ENCODE measurements at regions not wholly inside any gene's neighbourhood (a gene's known extent, or its start where the extent isn't known, plus 50 kb on each side); places are given as distances from the start of the nearest gene placed in this dataset.
A peak's percentile ranks its signal among the peaks of the same experiment; 100 is the strongest.

DNA sequence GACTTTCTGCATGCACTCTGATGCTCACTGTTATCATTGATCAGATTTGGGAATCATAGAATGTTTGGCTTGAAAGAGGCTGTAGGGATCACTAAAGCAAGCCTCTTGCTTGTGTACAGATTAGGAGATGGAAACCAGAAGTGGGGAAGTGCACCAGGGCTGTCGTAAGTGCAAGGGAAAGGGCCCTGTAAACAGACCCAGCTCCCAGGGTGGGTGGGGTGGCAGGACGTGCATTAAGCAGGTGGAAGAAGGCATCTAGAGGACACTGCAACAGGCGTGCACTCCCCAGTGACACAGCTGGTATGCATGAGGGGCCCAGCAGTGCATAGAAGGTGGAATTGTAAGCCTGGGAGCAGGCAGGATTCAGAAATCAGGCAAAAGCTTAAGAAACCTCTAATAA, 58.0 kb upstream of the SLC7A14 start:
- H3K27ac ChIP-seq (ENCODE audit: low read length, poor library complexity, severe bottlenecking), result no peak overlapping the region
- no peak overlapping the region for H3K14ac ChIP-seq (ENCODE audit: low read length in 2 of 2)
- no peak overlapping the region for H2BK5ac ChIP-seq (ENCODE audit: low read depth, low read length, poor library complexity, severe bottlenecking)
- no peak overlapping the region for H3K4me2 ChIP-seq (ENCODE audit: low read length, poor library complexity, severe bottlenecking)
- no peaks in the 10 kb centered on the region for H3K4me1 ChIP-seq (ENCODE audit: control insufficient read depth, insufficient read depth, low read depth, low read length)
- DNase-seq, result no peak
- H2BK15ac ChIP-seq (ENCODE audit: low read depth, poor library complexity, severe bottlenecking), result no peak overlapping the region
- H3K18ac ChIP-seq (ENCODE audit: low read depth in 1 of 2, low read length in 2 of 2), result no peak overlapping the region
- no peak overlapping the region for H2AFZ ChIP-seq (ENCODE audit: low read depth, low read length)
- H3K36me3 ChIP-seq (ENCODE audit: control insufficient read depth in 1 of 2, insufficient read depth in 2 of 2, low read depth in 1 of 2, low read length in 2 of 2), result no peaks in the 10 kb centered on the region
- H3K9me3 ChIP-seq (ENCODE audit: control insufficient read depth, low read length), result no peaks in the 10 kb centered on the region
- WGBS, result 68% methylated on average over 3 of the region's 3 CpGs
- no peak overlapping the region for H4K91ac ChIP-seq (ENCODE audit: low read length)
- no peak overlapping the region for H3K23ac ChIP-seq (ENCODE audit: low read length in 2 of 2)
- no peak overlapping the region for H2BK12ac ChIP-seq (ENCODE audit: low read length in 2 of 2)
- H3K4ac ChIP-seq (ENCODE audit: low read depth in 1 of 2, low read length in 2 of 2), result no peak overlapping the region
- no peak overlapping the region for H3K4me3 ChIP-seq (ENCODE audit: insufficient read depth in 1 of 2, low read depth in 1 of 2, low read length in 2 of 2)
- H2AK5ac ChIP-seq (ENCODE audit: low read length, severe bottlenecking), result no peak overlapping the region
- H3K79me1 ChIP-seq (replicated peaks; ENCODE audit: low read length, poor library complexity, severe bottlenecking), result no peaks in the 10 kb centered on the region
- no peak overlapping the region for H2BK120ac ChIP-seq (ENCODE audit: low read depth, low read length)
- H3K27me3 ChIP-seq (ENCODE audit: control insufficient read depth in 1 of 2, insufficient read depth in 1 of 2, low read length in 2 of 2), result no peaks in the 10 kb centered on the region
- H4K8ac ChIP-seq (ENCODE audit: low read length), result no peak overlapping the region
- no peak overlapping the region for H3K9ac ChIP-seq (ENCODE audit: low read length)

- no peak overlapping the region for H3K4me2 ChIP-seq (ENCODE audit: low read length, poor library complexity, severe bottlenecking)
- H3K23ac ChIP-seq (ENCODE audit: low read length in 2 of 2), result no peak overlapping the region
- WGBS, result 86% methylated on average over 3 of the region's 3 CpGs
Observed at GRCh38 chr3:170642882-170643601, 57.2 kb upstream of the SLC7A14 start.

GRCh38 chr3:170641510-170642236, 55.8 kb upstream of the SLC7A14 start:
- no peak overlapping the region for H2AFZ ChIP-seq (ENCODE audit: low read depth, low read length)
- WGBS, result 97% methylated on average over 5 of the region's 5 CpGs
- H3K4me3 ChIP-seq (ENCODE audit: insufficient read depth in 1 of 2, low read depth in 1 of 2, low read length in 2 of 2), result no peak overlapping the region
- H3K79me1 ChIP-seq (replicated peaks; ENCODE audit: low read length, poor library complexity, severe bottlenecking), result no peaks in the 10 kb centered on the region
- no peak overlapping the region for H3K9ac ChIP-seq (ENCODE audit: low read length)
- no peaks in the 10 kb centered on the region for H3K9me3 ChIP-seq (ENCODE audit: control insufficient read depth, low read length)
- peak overlapping the region; percentile 27 for H2BK120ac ChIP-seq (ENCODE audit: low read depth, low read length)
- peak overlapping the region in 1 of 2 experiments; percentile 42 for H2BK12ac ChIP-seq (ENCODE audit: low read length in 2 of 2)
- H3K4ac ChIP-seq (ENCODE audit: low read depth in 1 of 2, low read length in 2 of 2), result peak overlapping the region; percentile 14 to 28
- H3K14ac ChIP-seq (ENCODE audit: low read length in 2 of 2), result no peak overlapping the region
- H3K23ac ChIP-seq (ENCODE audit: low read length in 2 of 2), result no peak overlapping the region
- H3K4me2 ChIP-seq (ENCODE audit: low read length, poor library complexity, severe bottlenecking), result no peak overlapping the region
- H2AK5ac ChIP-seq (ENCODE audit: low read length, severe bottlenecking), result no peak overlapping the region
- H4K91ac ChIP-seq (ENCODE audit: low read length), result peak overlapping the region; percentile 76
- no peaks in the 10 kb centered on the region for H3K36me3 ChIP-seq (ENCODE audit: control insufficient read depth in 1 of 2, insufficient read depth in 2 of 2, low read depth in 1 of 2, low read length in 2 of 2)
- peak overlapping the region; percentile 31 for H4K8ac ChIP-seq (ENCODE audit: low read length)
- H3K4me1 ChIP-seq (ENCODE audit: control insufficient read depth, insufficient read depth, low read depth, low read length), result no peaks in the 10 kb centered on the region
- peak; percentile 16 for DNase-seq
- peak overlapping the region; percentile 13 for H2BK15ac ChIP-seq (ENCODE audit: low read depth, poor library complexity, severe bottlenecking)
- H3K18ac ChIP-seq (ENCODE audit: low read depth in 1 of 2, low read length in 2 of 2), result peak overlapping the region; percentile 31 to 67
- H3K27me3 ChIP-seq (ENCODE audit: control insufficient read depth in 1 of 2, insufficient read depth in 1 of 2, low read length in 2 of 2), result no peaks in the 10 kb centered on the region
- H3K27ac ChIP-seq (ENCODE audit: low read length, poor library complexity, severe bottlenecking), result no peak overlapping the region
- H2BK5ac ChIP-seq (ENCODE audit: low read depth, low read length, poor library complexity, severe bottlenecking), result no peak overlapping the region

More at GRCh38 chr3:170642882-170643601, 57.2 kb upstream of the SLC7A14 start:
- Histone ChIP-seq H2AFZ (ENCODE audit: low read depth, low read length) (no peak overlapping the region), H2AK5ac (ENCODE audit: low read length, severe bottlenecking) (no peak overlapping the region), H3K14ac (ENCODE audit: low read length in 2 of 2) (no peak overlapping the region), H3K18ac (ENCODE audit: low read depth in 1 of 2, low read length in 2 of 2) (no peak overlapping the region), H2BK12ac (ENCODE audit: low read length in 2 of 2) (no peak overlapping the region), H2BK5ac (ENCODE audit: low read depth, low read length, poor library complexity, severe bottlenecking) (no peak overlapping the region), H3K36me3 (ENCODE audit: control insufficient read depth in 1 of 2, insufficient read depth in 2 of 2, low read depth in 1 of 2, low read length in 2 of 2) (no peaks in the 10 kb centered on the region), H3K9ac (ENCODE audit: low read length) (no peak overlapping the region), H3K4me1 (ENCODE audit: control insufficient read depth, insufficient read depth, low read depth, low read length) (no peaks in the 10 kb centered on the region), H2BK120ac (ENCODE audit: low read depth, low read length) (no peak overlapping the region), H2BK15ac (ENCODE audit: low read depth, poor library complexity, severe bottlenecking) (no peak overlapping the region), H3K27me3 (ENCODE audit: control insufficient read depth in 1 of 2, insufficient read depth in 1 of 2, low read length in 2 of 2) (no peaks in the 10 kb centered on the region), H3K9me3 (ENCODE audit: control insufficient read depth, low read length) (no peaks in the 10 kb centered on the region), H3K4ac (ENCODE audit: low read depth in 1 of 2, low read length in 2 of 2) (no peak overlapping the region), H3K27ac (ENCODE audit: low read length, poor library complexity, severe bottlenecking) (no peak overlapping the region), H3K79me1 (replicated peaks; ENCODE audit: low read length, poor library complexity, severe bottlenecking) (no peaks in the 10 kb centered on the region), H4K91ac (ENCODE audit: low read length) (no peak overlapping the region), H4K8ac (ENCODE audit: low read length) (no peak overlapping the region), H3K4me3 (ENCODE audit: insufficient read depth in 1 of 2, low read depth in 1 of 2, low read length in 2 of 2) (no peak overlapping the region)
- DNase-seq, result no peak

- Histone ChIP-seq H3K4ac (ENCODE audit: low read depth in 1 of 2, low read length in 2 of 2) (peak overlapping the region in 1 of 2 experiments; percentile 77), H3K18ac (ENCODE audit: low read depth in 1 of 2, low read length in 2 of 2) (peak overlapping the region in 1 of 2 experiments; percentile 92), H3K79me1 (replicated peaks; ENCODE audit: low read length, poor library complexity, severe bottlenecking) (no peaks in the 10 kb centered on the region), H3K27ac (ENCODE audit: low read length, poor library complexity, severe bottlenecking) (no peak overlapping the region), H2AK5ac (ENCODE audit: low read length, severe bottlenecking) (no peak overlapping the region), H3K9me3 (ENCODE audit: control insufficient read depth, low read length) (no peaks in the 10 kb centered on the region), H4K8ac (ENCODE audit: low read length) (no peak overlapping the region), H2BK5ac (ENCODE audit: low read depth, low read length, poor library complexity, severe bottlenecking) (no peak overlapping the region), H3K9ac (ENCODE audit: low read length) (no peak overlapping the region), H3K27me3 (ENCODE audit: control insufficient read depth in 1 of 2, insufficient read depth in 1 of 2, low read length in 2 of 2) (no peaks in the 10 kb centered on the region), H2BK15ac (ENCODE audit: low read depth, poor library complexity, severe bottlenecking) (no peak overlapping the region), H3K23ac (ENCODE audit: low read length in 2 of 2) (no peak overlapping the region), H3K36me3 (ENCODE audit: control insufficient read depth in 1 of 2, insufficient read depth in 2 of 2, low read depth in 1 of 2, low read length in 2 of 2) (no peaks in the 10 kb centered on the region), H3K4me1 (ENCODE audit: control insufficient read depth, insufficient read depth, low read depth, low read length) (no peaks in the 10 kb centered on the region), H2AFZ (ENCODE audit: low read depth, low read length) (no peak overlapping the region), H3K4me3 (ENCODE audit: insufficient read depth in 1 of 2, low read depth in 1 of 2, low read length in 2 of 2) (no peak overlapping the region), H2BK12ac (ENCODE audit: low read length in 2 of 2) (peak overlapping the region in 1 of 2 experiments; percentile 94), H3K14ac (ENCODE audit: low read length in 2 of 2) (peak overlapping the region in 1 of 2 experiments; percentile 6), H3K4me2 (ENCODE audit: low read length, poor library complexity, severe bottlenecking) (no peak overlapping the region), H4K91ac (ENCODE audit: low read length) (no peak overlapping the region), H2BK120ac (ENCODE audit: low read depth, low read length) (no peak overlapping the region)
- WGBS, result 100% methylated on average over 1 of the region's 1 CpG
- no peak for DNase-seq
Observed at GRCh38 chr3:170640737-170641171, 54.9 kb upstream of the SLC7A14 start.

All from mesenchymal stem cell (in vitro differentiated cells and primary cell).